Esophagus muscularis mucosa (tissue), 4 donors: ENCODE measurements at regions not wholly inside any gene's neighbourhood (a gene's known extent, or its start where the extent isn't known, plus 50 kb on each side); places are given as distances from the start of the nearest gene placed in this dataset.

ENCODE experiments used
- DNase-seq: peaks from one replicate; pipeline ENCODE4 v3.0.0-alpha.2; 2017; ENCODE audit errors: extremely low spot score
- H3K27ac ChIP-seq, 4 donors: fragments of 200-600 bp; sonication (generic); replicated peaks in 1 of 4; 1 replicate in 3 of 4; 2 replicates in 1 of 4; pipeline ENCODE4 v1.5.1; 2016 to 2019; ENCODE audit warnings: mild to moderate bottlenecking in 1 of 4
- H3K27me3 ChIP-seq, 4 donors: fragments of 200-600 bp; sonication (generic); one replicate each; pipeline versions ENCODE4 v1.5.1 to v1.6.0; 2016 to 2019
- H3K36me3 ChIP-seq, 4 donors: fragments of 200-600 bp; sonication (generic); one replicate each; pipeline ENCODE4 v1.5.1; 2016 to 2019
- H3K4me1 ChIP-seq, 4 donors: fragments of 200-600 bp; sonication (generic); one replicate each; pipeline ENCODE4 v1.5.1; 2016 to 2019
- H3K4me3 ChIP-seq, 4 donors: fragments of 200-600 bp; sonication (generic); 1 replicate in 2 of 4; 2 replicates in 2 of 4; pipeline ENCODE4 v1.5.1; 2016 to 2019; ENCODE audit warnings: mild to moderate bottlenecking in 4 of 4, moderate library complexity in 1 of 4
- H3K9me3 ChIP-seq, 4 donors: fragments of 200-600 bp; sonication (generic); 1 replicate in 3 of 4; 2 replicates in 1 of 4; pipeline ENCODE4 v1.5.1; 2016 to 2019
- EP300 ChIP-seq: sonication (generic); formaldehyde crosslinking; IDR thresholded peaks from one replicate; pipeline ENCODE4 v1.6.1; 2017; ENCODE audit warnings: antibody characterized with exemption
- POLR2A ChIP-seq: fragments of 450-650 bp; IDR thresholded peaks from one replicate; pipeline ENCODE4 v1.6.1; 2017; ENCODE audit warnings: antibody characterized with exemption, moderate library complexity, mild to moderate bottlenecking, low read depth
- POLR2AphosphoS5 ChIP-seq, 2 donors: sonication (generic); formaldehyde crosslinking; IDR thresholded peaks; one replicate each; pipeline ENCODE4 v1.6.1; 2017; ENCODE audit warnings: antibody characterized with exemption in 2 of 2
- whole genome bisulfite sequencing: methylation state at CpG from one replicate; pipeline ENCODE4 v1.1.5; 2018; 5-methylcytosine and 5-hydroxymethylcytosine counted together
- intact Hi-C: fragments of 100-400 bp; cut with DNase I; formaldehyde crosslinking; loops from one replicate; pipeline ENCODE4 v1.15.1; 2023
- TF ChIP-seq, protein P1 (sequence below), 3 experiments: fragments of 200-600 bp in 2 of 3; fragments of 450-650 bp in 1 of 3; sonication (generic) in 2 of 3; IDR thresholded peaks; one replicate each; pipeline ENCODE4 v1.5.1; 2017 to 2019; ENCODE audit warnings: antibody characterized with exemption in 3 of 3, mild to moderate bottlenecking in 2 of 3, moderate library complexity in 1 of 3

DNA sequence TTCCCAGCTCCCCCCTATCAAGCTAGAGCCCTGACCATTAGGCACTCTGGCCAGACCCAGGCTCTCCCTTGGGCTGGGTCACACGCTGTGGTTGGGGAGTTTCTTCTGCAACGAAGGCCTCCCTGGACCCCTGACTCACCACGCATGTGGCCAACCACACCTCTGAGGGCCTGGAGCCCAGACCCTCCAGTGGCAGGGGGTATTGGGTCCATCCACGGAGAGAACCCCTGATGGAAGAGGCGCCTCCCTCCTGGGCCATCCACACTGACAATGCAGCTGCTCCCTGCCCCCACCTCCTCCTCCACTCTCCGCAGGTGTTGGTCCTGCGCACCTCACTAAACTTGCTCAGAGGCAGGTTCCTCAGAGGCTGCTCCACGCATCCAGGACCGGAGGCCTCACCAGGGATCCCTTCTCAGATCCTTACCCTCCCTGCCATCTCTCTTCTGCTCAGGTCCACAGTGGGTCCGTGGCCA, 125.4 kb downstream of the RNASET2 start:
- no peak for TF ChIP-seq POLR2AphosphoS5 (IDR thresholded peaks at IDR 0.05)
- TF ChIP-seq, protein P1, sequence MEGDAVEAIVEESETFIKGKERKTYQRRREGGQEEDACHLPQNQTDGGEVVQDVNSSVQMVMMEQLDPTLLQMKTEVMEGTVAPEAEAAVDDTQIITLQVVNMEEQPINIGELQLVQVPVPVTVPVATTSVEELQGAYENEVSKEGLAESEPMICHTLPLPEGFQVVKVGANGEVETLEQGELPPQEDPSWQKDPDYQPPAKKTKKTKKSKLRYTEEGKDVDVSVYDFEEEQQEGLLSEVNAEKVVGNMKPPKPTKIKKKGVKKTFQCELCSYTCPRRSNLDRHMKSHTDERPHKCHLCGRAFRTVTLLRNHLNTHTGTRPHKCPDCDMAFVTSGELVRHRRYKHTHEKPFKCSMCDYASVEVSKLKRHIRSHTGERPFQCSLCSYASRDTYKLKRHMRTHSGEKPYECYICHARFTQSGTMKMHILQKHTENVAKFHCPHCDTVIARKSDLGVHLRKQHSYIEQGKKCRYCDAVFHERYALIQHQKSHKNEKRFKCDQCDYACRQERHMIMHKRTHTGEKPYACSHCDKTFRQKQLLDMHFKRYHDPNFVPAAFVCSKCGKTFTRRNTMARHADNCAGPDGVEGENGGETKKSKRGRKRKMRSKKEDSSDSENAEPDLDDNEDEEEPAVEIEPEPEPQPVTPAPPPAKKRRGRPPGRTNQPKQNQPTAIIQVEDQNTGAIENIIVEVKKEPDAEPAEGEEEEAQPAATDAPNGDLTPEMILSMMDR (IDR thresholded peaks at IDR 0.05): no peak
- TF ChIP-seq EP300: no peak
- no peak for TF ChIP-seq POLR2A
- Histone ChIP-seq H3K4me1 (peaks cover 0 to 8% (median under 1%) of the 10 kb centered on the region in 4 donors), H3K9me3 (no peaks in the 10 kb centered on the region), H3K27me3 (no peaks in the 10 kb centered on the region), H3K27ac (no peak overlapping the region), H3K4me3 (no peak overlapping the region), H3K36me3 (no peaks in the 10 kb centered on the region)
- WGBS: 90% methylated on average over 7 of the region's 10 CpGs
- no peak for DNase-seq
- intact Hi-C loops: no loop called here

GRCh38 chr6:166830185-166830890, 126.0 kb downstream of the RNASET2 start:
- WGBS: 85% methylated on average over 8 of the region's 8 CpGs
- TF ChIP-seq, protein P1 (IDR thresholded peaks at IDR 0.05): no peak
- TF ChIP-seq POLR2AphosphoS5 (IDR thresholded peaks at IDR 0.05) (no peak), EP300 (no peak), POLR2A (no peak)
- Histone ChIP-seq H3K27me3 (no peaks in the 10 kb centered on the region), H3K4me1 (peaks cover 0 to 11% (median 2%) of the 10 kb centered on the region in 4 donors), H3K27ac (no peak overlapping the region), H3K36me3 (no peaks in the 10 kb centered on the region), H3K9me3 (no peaks in the 10 kb centered on the region), H3K4me3 (no peak overlapping the region)
- intact Hi-C loops: no loop called here
- DNase-seq: no peak

GRCh38 chr6:166826264-166826663, 130.1 kb downstream of the RNASET2 start:
- Histone ChIP-seq H3K36me3 (no peaks in the 10 kb centered on the region), H3K27me3 (no peaks in the 10 kb centered on the region), H3K4me1 (peaks cover 0 to 11% (median 2%) of the 10 kb centered on the region in 4 donors), H3K9me3 (no peaks in the 10 kb centered on the region), H3K4me3 (no peak overlapping the region), H3K27ac (no peak overlapping the region)
- intact Hi-C loops: no loop called here
- DNase-seq: no peak
- TF ChIP-seq POLR2AphosphoS5 (IDR thresholded peaks at IDR 0.05) (no peak), POLR2A (no peak), EP300 (no peak)
- TF ChIP-seq, protein P1 (IDR thresholded peaks at IDR 0.05): no peak
- WGBS: 76% methylated on average over 6 of the region's 6 CpGs

- Histone ChIP-seq H3K9me3 (no peaks in the 10 kb centered on the region), H3K27me3 (no peaks in the 10 kb centered on the region), H3K4me1 (peaks cover 0 to 11% (median 2%) of the 10 kb centered on the region in 4 donors), H3K4me3 (no peak overlapping the region), H3K36me3 (no peaks in the 10 kb centered on the region), H3K27ac (no peak overlapping the region)
- intact Hi-C loops: no loop called here
- no peak for DNase-seq
- 55% methylated on average over 6 of the region's 6 CpGs for WGBS
- no peak for TF ChIP-seq EP300
- TF ChIP-seq, protein P1 (IDR thresholded peaks at IDR 0.05): no peak
- no peak for TF ChIP-seq POLR2A
- no peak for TF ChIP-seq POLR2AphosphoS5 (IDR thresholded peaks at IDR 0.05)
Observed at GRCh38 chr6:166825553-166826145, 130.7 kb downstream of the RNASET2 start.
